HG03045 (cell line): ENCODE measurements at regions not wholly inside any gene's neighbourhood (a gene's known extent, or its start where the extent isn't known, plus 50 kb on each side); places are given as distances from the start of the nearest gene placed in this dataset.

Experiments used
- ATAC-seq: cut with Tn5 transposase; IDR thresholded peaks from one replicate; pipeline ENCODE4 v1.9.1; 2021; ENCODE audit warnings: mild to moderate bottlenecking, moderate library complexity; ENCODE audit not compliant: unreplicated experiment

- no peak for ATAC-seq
Measured at GRCh38 chr11:127898422-127899365, 688.7 kb downstream of the ETS1 start.

- no peak for ATAC-seq
Measured at GRCh38 chr11:127895776-127896175, 691.6 kb downstream of the ETS1 start.

GRCh38 chr11:127894316-127894715 lies 693.0 kb downstream of the ETS1 start:
- ATAC-seq = no peak

GRCh38 chr11:127890030-127890615 lies 697.2 kb downstream of the ETS1 start:
- ATAC-seq = no peak

- no peak for ATAC-seq
Measured at GRCh38 chr11:127888386-127888785, 699.0 kb downstream of the ETS1 start.

GRCh38 chr11:127875131-127875530 lies 712.2 kb downstream of the ETS1 start:
- no peak for ATAC-seq

GRCh38 chr11:127873478-127873877 lies 713.9 kb downstream of the ETS1 start:
- no peak for ATAC-seq

- no peak for ATAC-seq
Measured at GRCh38 chr11:127866109-127866508, 721.2 kb downstream of the ETS1 start.

GRCh38 chr11:127864861-127865260 lies 722.5 kb downstream of the ETS1 start:
- no peak for ATAC-seq

- ATAC-seq = no peak
Measured at GRCh38 chr11:127862406-127862805, 725.0 kb downstream of the ETS1 start.

- ATAC-seq = no peak
Measured at GRCh38 chr11:127859941-127860354, 727.4 kb downstream of the ETS1 start.

- ATAC-seq = no peak
Measured at GRCh38 chr11:127844876-127845275, 742.5 kb downstream of the ETS1 start.

GRCh38 chr11:127843483-127844396 lies 743.6 kb downstream of the ETS1 start:
- ATAC-seq = no peak

- no peak for ATAC-seq
Measured at GRCh38 chr11:127825183-127825582, 762.2 kb downstream of the ETS1 start.

- ATAC-seq = no peak
Measured at GRCh38 chr11:127818625-127819024, 768.7 kb downstream of the ETS1 start.

GRCh38 chr11:127816962-127817361 lies 770.4 kb downstream of the ETS1 start:
- no peak for ATAC-seq

- no peak for ATAC-seq
Measured at GRCh38 chr11:127815331-127815730, 772.0 kb downstream of the ETS1 start.

GRCh38 chr11:127806501-127806900 lies 780.9 kb downstream of the ETS1 start:
- no peak for ATAC-seq

GRCh38 chr11:127805771-127806170 lies 781.6 kb downstream of the ETS1 start:
- no peak for ATAC-seq

GRCh38 chr11:127804747-127805400 lies 782.5 kb downstream of the ETS1 start:
- ATAC-seq = no peak

GRCh38 chr11:127803755-127804154 lies 783.6 kb downstream of the ETS1 start:
- no peak for ATAC-seq
